ENCODE measurements at regions not wholly inside any gene's neighbourhood (a gene's known extent, or its start where the extent isn't known, plus 50 kb on each side); places are given as distances from the start of the nearest gene placed in this dataset.

DNA sequence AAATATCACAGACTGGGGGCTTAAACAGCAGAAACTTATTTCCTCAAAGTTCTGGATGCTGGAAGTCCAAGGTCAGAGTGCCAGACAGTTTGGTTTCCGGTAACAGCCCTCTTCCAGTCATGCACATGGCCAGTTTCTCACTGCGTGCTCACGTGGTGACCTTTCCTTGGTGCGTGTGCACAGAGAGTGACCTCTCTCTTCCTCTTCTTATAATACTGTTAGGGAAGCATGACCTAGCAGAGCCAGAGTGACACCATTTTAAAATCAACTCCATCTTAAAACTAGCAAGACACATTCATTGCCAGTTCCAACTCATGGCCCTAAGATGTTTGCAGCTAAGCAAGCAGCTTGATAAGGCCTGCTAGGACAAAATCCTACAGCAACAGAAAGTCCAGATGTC lies 221.5 kb upstream of the DAAM1 start:
- TF ChIP-seq POLR2A (IDR thresholded peaks at IDR 0.05; ENCODE audit: low read depth, low read length) (no peak), POLR2AphosphoS5 (IDR thresholded peaks at IDR 0.05; ENCODE audit: insufficient read depth, low read depth, low read length) (no peak), EZH2 (IDR thresholded peaks at IDR 0.05; ENCODE audit: borderline replicate concordance, low read depth, low read length, severe bottlenecking) (no peak), JUN (IDR thresholded peaks at IDR 0.05; ENCODE audit: borderline replicate concordance, insufficient read depth, insufficient read length, low read depth) (no peak), GATA2 (IDR thresholded peaks at IDR 0.05; ENCODE audit: insufficient read depth, insufficient read length, low read depth, low read length) (no peak), MYC (IDR thresholded peaks at IDR 0.05; ENCODE audit: low read depth, low read length) (no peak)
- TF ChIP-seq, protein P1, sequence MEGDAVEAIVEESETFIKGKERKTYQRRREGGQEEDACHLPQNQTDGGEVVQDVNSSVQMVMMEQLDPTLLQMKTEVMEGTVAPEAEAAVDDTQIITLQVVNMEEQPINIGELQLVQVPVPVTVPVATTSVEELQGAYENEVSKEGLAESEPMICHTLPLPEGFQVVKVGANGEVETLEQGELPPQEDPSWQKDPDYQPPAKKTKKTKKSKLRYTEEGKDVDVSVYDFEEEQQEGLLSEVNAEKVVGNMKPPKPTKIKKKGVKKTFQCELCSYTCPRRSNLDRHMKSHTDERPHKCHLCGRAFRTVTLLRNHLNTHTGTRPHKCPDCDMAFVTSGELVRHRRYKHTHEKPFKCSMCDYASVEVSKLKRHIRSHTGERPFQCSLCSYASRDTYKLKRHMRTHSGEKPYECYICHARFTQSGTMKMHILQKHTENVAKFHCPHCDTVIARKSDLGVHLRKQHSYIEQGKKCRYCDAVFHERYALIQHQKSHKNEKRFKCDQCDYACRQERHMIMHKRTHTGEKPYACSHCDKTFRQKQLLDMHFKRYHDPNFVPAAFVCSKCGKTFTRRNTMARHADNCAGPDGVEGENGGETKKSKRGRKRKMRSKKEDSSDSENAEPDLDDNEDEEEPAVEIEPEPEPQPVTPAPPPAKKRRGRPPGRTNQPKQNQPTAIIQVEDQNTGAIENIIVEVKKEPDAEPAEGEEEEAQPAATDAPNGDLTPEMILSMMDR (IDR thresholded peaks at IDR 0.05; ENCODE audit: extremely low read depth in 1 of 2, insufficient read depth in 1 of 2, low read depth in 1 of 2, low read length in 2 of 2), result no peak
- TF ChIP-seq, protein P2, sequence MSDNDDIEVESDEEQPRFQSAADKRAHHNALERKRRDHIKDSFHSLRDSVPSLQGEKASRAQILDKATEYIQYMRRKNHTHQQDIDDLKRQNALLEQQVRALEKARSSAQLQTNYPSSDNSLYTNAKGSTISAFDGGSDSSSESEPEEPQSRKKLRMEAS (IDR thresholded peaks at IDR 0.05; ENCODE audit: insufficient read depth, insufficient read length), result no peak
